H9 (cell line): ENCODE measurements at regions not wholly inside any gene's neighbourhood (a gene's known extent, or its start where the extent isn't known, plus 50 kb on each side); places are given as distances from the start of the nearest gene placed in this dataset.

Experiments used
- DNase-seq: peaks from one replicate; pipeline ENCODE4 v3.0.0-alpha.2; 2017
- H2AFZ ChIP-seq: one replicate; pipeline ENCODE4 v1.6.1; 2013; ENCODE audit warnings: mild to moderate bottlenecking, low read length, control low read depth, moderate library complexity
- H2AK5ac ChIP-seq: 2 replicates; pipeline ENCODE4 v1.6.1; 2013; ENCODE audit warnings: low read length, control low read depth, mixed read lengths; ENCODE audit not compliant: insufficient read length
- H2BK120ac ChIP-seq: one replicate; pipeline ENCODE4 v1.6.1; 2013; ENCODE audit warnings: low read depth, mild to moderate bottlenecking, low read length, control low read depth, inconsistent platforms; ENCODE audit not compliant: poor library complexity, severe bottlenecking
- H2BK12ac ChIP-seq: 2 replicates; pipeline ENCODE4 v1.6.1; 2013; ENCODE audit warnings: low read length, control low read depth, mixed read lengths, low read depth; ENCODE audit not compliant: insufficient read length
- H2BK15ac ChIP-seq: 2 replicates; pipeline ENCODE4 v1.6.1; 2013; ENCODE audit warnings: low read depth, low read length, control low read depth
- H2BK20ac ChIP-seq: one replicate; pipeline ENCODE4 v1.6.1; 2013; ENCODE audit warnings: low read depth, mild to moderate bottlenecking, low read length, control low read depth, inconsistent platforms; ENCODE audit not compliant: poor library complexity, severe bottlenecking
- H2BK5ac ChIP-seq: 2 replicates; pipeline ENCODE4 v1.6.1; 2013; ENCODE audit warnings: low read length, control low read depth, mixed read lengths; ENCODE audit not compliant: insufficient read length
- H3K14ac ChIP-seq: 2 replicates; pipeline ENCODE4 v1.6.1; 2013; ENCODE audit warnings: low read length, control low read depth; ENCODE audit not compliant: insufficient read depth
- H3K18ac ChIP-seq: 2 replicates; pipeline ENCODE4 v1.6.1; 2013; ENCODE audit warnings: low read depth, mild to moderate bottlenecking, mixed read lengths, low read length, control low read depth; ENCODE audit not compliant: insufficient read length
- H3K23ac ChIP-seq: 2 replicates; pipeline ENCODE4 v1.6.1; 2013; ENCODE audit warnings: low read length, control low read depth, mixed read lengths, low read depth; ENCODE audit not compliant: insufficient read length
- H3K23me2 ChIP-seq: 2 replicates; pipeline ENCODE4 v1.6.1; 2013; ENCODE audit warnings: low read depth, mild to moderate bottlenecking, mixed read lengths, low read length, control low read depth; ENCODE audit not compliant: insufficient read length, poor library complexity, severe bottlenecking
- H3K27ac ChIP-seq: 2 replicates; pipeline ENCODE4 v1.5.1; 2013; ENCODE audit warnings: low read length, control low read depth, mixed read lengths, low read depth; ENCODE audit not compliant: insufficient read length
- H3K27me3 ChIP-seq: 2 replicates; pipeline ENCODE4 v1.6.1; 2013; ENCODE audit warnings: low read length, control low read depth, inconsistent platforms; ENCODE audit not compliant: insufficient read depth
- H3K4ac ChIP-seq: 2 replicates; pipeline ENCODE4 v1.6.1; 2013; ENCODE audit warnings: low read depth, mild to moderate bottlenecking, control low read depth, inconsistent platforms, low read length, moderate library complexity
- H3K4me1 ChIP-seq: 2 replicates; pipeline ENCODE4 v1.6.1; 2013; ENCODE audit warnings: low read length, control low read depth, inconsistent platforms; ENCODE audit not compliant: insufficient read depth
- H3K4me2 ChIP-seq: 2 replicates; pipeline ENCODE4 v1.6.1; 2013; ENCODE audit warnings: low read length, control low read depth, mixed read lengths; ENCODE audit not compliant: insufficient read length, insufficient read depth
- H3K56ac ChIP-seq: 2 replicates; pipeline ENCODE4 v1.6.1; 2013; ENCODE audit warnings: low read depth, mild to moderate bottlenecking, mixed read lengths, low read length, control low read depth; ENCODE audit not compliant: insufficient read length
- H3K79me1 ChIP-seq: 2 replicates; pipeline ENCODE4 v1.6.1; 2013; ENCODE audit warnings: low read depth, mild to moderate bottlenecking, moderate library complexity, low read length, control low read depth, inconsistent platforms; ENCODE audit not compliant: insufficient read depth, poor library complexity, severe bottlenecking
- H3K79me2 ChIP-seq: 2 replicates; pipeline ENCODE4 v1.6.1; 2013; ENCODE audit warnings: low read length, control low read depth, inconsistent platforms; ENCODE audit not compliant: insufficient read depth
- H3K9ac ChIP-seq: 2 replicates; pipeline ENCODE4 v1.6.1; 2013; ENCODE audit warnings: low read length, control low read depth, mixed read lengths; ENCODE audit not compliant: insufficient read length; ENCODE audit errors: extremely low read depth
- H3K9me3 ChIP-seq: one replicate; pipeline ENCODE4 v1.6.1; 2013; ENCODE audit warnings: low read depth, low read length, inconsistent platforms; ENCODE audit not compliant: control insufficient read depth
- H3T11ph ChIP-seq: one replicate; pipeline ENCODE4 v1.6.1; 2013; ENCODE audit warnings: mild to moderate bottlenecking, low read length, control low read depth, inconsistent platforms
- H4K20me1 ChIP-seq: one replicate; pipeline ENCODE4 v1.6.1; 2013; ENCODE audit not compliant: control insufficient read depth, insufficient read length, insufficient read depth
- H4K5ac ChIP-seq: 2 replicates; pipeline ENCODE4 v1.6.1; 2013; ENCODE audit warnings: low read depth, mild to moderate bottlenecking, mixed read lengths, low read length, control low read depth; ENCODE audit not compliant: insufficient read length
- H4K8ac ChIP-seq: replicated peaks from 2 replicates; pipeline ENCODE4 v1.6.1; 2013; ENCODE audit warnings: low read length, control low read depth, mixed read lengths, low read depth; ENCODE audit not compliant: insufficient read length
- H4K91ac ChIP-seq: 2 replicates; pipeline ENCODE4 v1.6.1; 2013; ENCODE audit warnings: low read depth, mild to moderate bottlenecking, moderate library complexity, mixed read lengths, low read length, control low read depth; ENCODE audit not compliant: insufficient read length
- H3K27ac Mint-ChIP-seq, 3 experiments: 2 replicates in 2 of 3; 3 replicates in 1 of 3; pipeline ENCODE4 v1.8.0; 2020 to 2021; ENCODE audit warnings: mixed read lengths in 3 of 3, mild to moderate bottlenecking in 1 of 3, moderate library complexity in 1 of 3
- H3K27me3 Mint-ChIP-seq: 2 replicates; pipeline ENCODE4 v1.8.0; 2021; ENCODE audit warnings: low read depth, mild to moderate bottlenecking, moderate library complexity, mixed read lengths
- H3K36me3 Mint-ChIP-seq, 3 experiments: 2 replicates in 2 of 3; 3 replicates in 1 of 3; pipeline ENCODE4 v1.8.0; 2020 to 2021; ENCODE audit warnings: low read depth in 3 of 3, mixed read lengths in 3 of 3; ENCODE audit not compliant: insufficient read depth in 1 of 3
- H3K4me1 Mint-ChIP-seq, 2 experiments: 2 replicates each; pipeline ENCODE4 v1.8.0; 2020; ENCODE audit warnings: mixed read lengths in 2 of 2
- H3K4me3 Mint-ChIP-seq, 2 experiments: 2 replicates in 1 of 2; 3 replicates in 1 of 2; pipeline ENCODE4 v1.8.0; 2020 to 2021; ENCODE audit warnings: mild to moderate bottlenecking in 2 of 2, mixed read lengths in 2 of 2, moderate library complexity in 1 of 2
- H3K9me3 Mint-ChIP-seq, 2 experiments: 2 replicates in 1 of 2; 3 replicates in 1 of 2; pipeline ENCODE4 v1.8.0; 2020; ENCODE audit warnings: mild to moderate bottlenecking in 2 of 2, mixed read lengths in 2 of 2, moderate library complexity in 1 of 2
- whole genome bisulfite sequencing: extraction: QIAGEN DNeasy Blood & Tissue Kit; methylation state at CpG from one replicate; pipeline ENCODE4 v1.1.7; 2013; ENCODE audit warnings: missing lambda C conversion rate, low lambda C conversion rate, mixed read lengths; ENCODE audit not compliant: insufficient read length; ENCODE audit errors: extremely low coverage; 5-methylcytosine and 5-hydroxymethylcytosine counted together
- TF ChIP-seq, protein P1 (sequence below): fragments of 200-600 bp; sonication (generic); conservative IDR thresholded peaks from 3 replicates; pipeline ENCODE4 v1.8.0; 2021; ENCODE audit warnings: antibody characterized with exemption, mild to moderate bottlenecking

DNA sequence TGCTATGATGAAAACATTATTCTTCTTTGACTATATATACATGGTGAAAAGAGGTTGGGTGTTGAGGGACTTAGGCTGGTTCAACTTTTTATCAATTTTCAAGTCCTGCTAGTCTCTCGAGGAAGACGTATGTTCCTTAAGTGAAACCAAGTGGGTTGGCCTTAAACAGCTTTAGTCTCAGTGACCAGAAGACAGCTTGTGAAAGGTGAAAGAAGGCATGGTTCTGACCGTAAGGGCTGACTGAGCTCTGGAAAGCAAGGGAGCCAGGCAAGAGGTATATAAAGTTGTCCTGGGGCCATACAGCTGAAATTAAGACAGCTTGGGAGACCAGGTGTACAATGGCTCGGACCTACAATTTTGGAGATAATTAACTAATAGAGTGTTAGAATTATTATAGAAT lies 128.9 kb upstream of the TP63 start:
- no peak for DNase-seq
- no CpG with 5 or more reads among the region's 4 CpGs for WGBS
- no peaks in the 10 kb centered on the region for H3K36me3 Mint-ChIP-seq

More for the DNA sequence above, 128.9 kb upstream of the TP63 start:
- Mint-ChIP-seq H3K27me3 (no peaks in the 10 kb centered on the region), H3K4me1 (no peaks in the 10 kb centered on the region), H3K27ac (no peak overlapping the region), H3K9me3 (no peaks in the 10 kb centered on the region; a peak in 1 of 5 replicates), H3K4me3 (no peak overlapping the region)
- Histone ChIP-seq H3T11ph (no peak overlapping the region), H3K4me1 (no peaks in the 10 kb centered on the region), H4K5ac (no peak overlapping the region), H4K91ac (no peak overlapping the region), H2BK12ac (no peak overlapping the region), H3K27me3 (no peaks in the 10 kb centered on the region), H2BK120ac (no peak overlapping the region), H3K9ac (no peak overlapping the region), H3K79me2 (no peaks in the 10 kb centered on the region), H3K4me2 (no peak overlapping the region), H4K20me1 (no peaks in the 10 kb centered on the region), H2BK5ac (no peak overlapping the region), H2BK20ac (no peak overlapping the region), H3K23ac (no peak overlapping the region), H3K18ac (no peak overlapping the region), H3K4ac (no peak overlapping the region), H3K23me2 (no peaks in the 10 kb centered on the region), H3K14ac (no peak overlapping the region), H2BK15ac (no peak overlapping the region), H3K56ac (no peak overlapping the region), H3K79me1 (no peaks in the 10 kb centered on the region), H2AK5ac (no peak overlapping the region), H2AFZ (no peak overlapping the region), H3K9me3 (no peaks in the 10 kb centered on the region), H4K8ac (no peak overlapping the region), H3K27ac (no peak overlapping the region)
- TF ChIP-seq, protein P1, sequence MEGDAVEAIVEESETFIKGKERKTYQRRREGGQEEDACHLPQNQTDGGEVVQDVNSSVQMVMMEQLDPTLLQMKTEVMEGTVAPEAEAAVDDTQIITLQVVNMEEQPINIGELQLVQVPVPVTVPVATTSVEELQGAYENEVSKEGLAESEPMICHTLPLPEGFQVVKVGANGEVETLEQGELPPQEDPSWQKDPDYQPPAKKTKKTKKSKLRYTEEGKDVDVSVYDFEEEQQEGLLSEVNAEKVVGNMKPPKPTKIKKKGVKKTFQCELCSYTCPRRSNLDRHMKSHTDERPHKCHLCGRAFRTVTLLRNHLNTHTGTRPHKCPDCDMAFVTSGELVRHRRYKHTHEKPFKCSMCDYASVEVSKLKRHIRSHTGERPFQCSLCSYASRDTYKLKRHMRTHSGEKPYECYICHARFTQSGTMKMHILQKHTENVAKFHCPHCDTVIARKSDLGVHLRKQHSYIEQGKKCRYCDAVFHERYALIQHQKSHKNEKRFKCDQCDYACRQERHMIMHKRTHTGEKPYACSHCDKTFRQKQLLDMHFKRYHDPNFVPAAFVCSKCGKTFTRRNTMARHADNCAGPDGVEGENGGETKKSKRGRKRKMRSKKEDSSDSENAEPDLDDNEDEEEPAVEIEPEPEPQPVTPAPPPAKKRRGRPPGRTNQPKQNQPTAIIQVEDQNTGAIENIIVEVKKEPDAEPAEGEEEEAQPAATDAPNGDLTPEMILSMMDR: no peak
